ENCODE measurements at regions not wholly inside any gene's neighbourhood (a gene's known extent, or its start where the extent isn't known, plus 50 kb on each side); places are given as distances from the start of the nearest gene placed in this dataset.

DNA sequence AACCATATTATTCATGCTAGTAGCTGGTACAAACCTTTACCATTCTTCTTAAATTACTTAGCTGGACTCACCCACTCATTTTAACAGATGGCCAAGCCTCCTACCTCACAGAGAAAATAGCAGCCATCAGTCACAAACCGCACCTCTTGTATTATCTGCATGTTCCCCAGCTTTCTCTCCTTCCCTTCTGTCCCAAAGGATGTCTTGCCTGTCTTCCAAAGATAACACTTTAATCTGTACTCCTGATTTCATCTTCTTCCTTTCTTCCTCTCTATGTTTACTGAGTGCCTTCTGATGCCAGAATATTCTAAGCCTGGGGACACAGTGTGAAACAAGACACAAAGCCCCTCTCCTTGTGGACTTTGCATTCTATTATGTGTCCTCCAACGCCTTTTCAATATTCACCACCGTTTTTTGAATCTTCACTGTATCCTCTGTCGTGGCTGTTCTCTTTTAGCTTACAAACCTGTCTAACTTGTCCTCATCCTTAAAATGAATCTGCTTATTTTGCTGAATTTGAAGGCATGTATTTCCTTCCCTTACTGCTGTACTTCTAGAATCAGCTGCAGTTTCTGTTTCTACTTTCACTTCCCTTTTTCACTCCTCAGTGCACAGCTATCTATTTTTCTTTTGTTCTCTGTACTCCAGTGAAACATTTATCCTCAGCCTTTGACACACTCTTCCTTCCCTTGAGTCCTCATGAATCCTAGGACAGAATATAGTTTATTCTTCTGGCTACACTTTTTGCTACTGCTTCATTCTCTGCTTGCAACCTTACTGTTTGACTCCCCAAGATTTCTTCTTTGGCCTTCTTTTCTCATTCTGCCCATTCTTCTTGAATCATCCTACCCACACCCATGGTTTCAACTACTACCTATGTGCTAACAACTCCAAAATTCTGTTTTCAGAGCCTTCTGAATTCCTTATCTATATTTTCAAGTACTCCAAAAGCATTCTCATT lies 216.9 kb upstream of the SAMSN1 start:
- no peak for TF ChIP-seq EZH2phosphoT487 (IDR thresholded peaks at IDR 0.05)
- no peak for TF ChIP-seq CTCF (IDR thresholded peaks at IDR 0.05)
- TF ChIP-seq EZH2 (IDR thresholded peaks at IDR 0.05) = no peak
